Tibial nerve (tissue), 4 donors: ENCODE measurements at regions not wholly inside any gene's neighbourhood (a gene's known extent, or its start where the extent isn't known, plus 50 kb on each side); places are given as distances from the start of the nearest gene placed in this dataset.

Experiments
- CTCF ChIP-seq, 5 experiments: fragments of 200-600 bp in 3 of 5; fragments of 450-650 bp in 2 of 5; sonication (generic) in 3 of 5; IDR thresholded peaks; one replicate each; pipeline ENCODE4 v1.5.1; 2016 to 2019; ENCODE audit warnings: antibody characterized with exemption in 5 of 5, mild to moderate bottlenecking in 3 of 5, moderate library complexity in 2 of 5
- EP300 ChIP-seq, 2 donors: sonication (generic); formaldehyde crosslinking; IDR thresholded peaks; one replicate each; pipeline ENCODE4 v1.6.1; 2017; ENCODE audit warnings: antibody characterized with exemption in 2 of 2, mild to moderate bottlenecking in 1 of 2

- TF ChIP-seq CTCF (IDR thresholded peaks at IDR 0.05): no peak
- TF ChIP-seq EP300 (IDR thresholded peaks at IDR 0.05): no peak
These were observed 78.3 kb downstream of the PLK2 start for GRCh38 chr5:58381566-58381965.
